Testis (tissue), 2 donors: ENCODE measurements at regions not wholly inside any gene's neighbourhood (a gene's known extent, or its start where the extent isn't known, plus 50 kb on each side); places are given as distances from the start of the nearest gene placed in this dataset.

Experiments
- CTCF ChIP-seq, 3 experiments: fragments of 450-650 bp in 2 of 3; fragments of 200-600 bp in 1 of 3; sonication (generic) in 1 of 3; IDR thresholded peaks; one replicate each; pipeline ENCODE4 v1.5.1; 2016 to 2019; ENCODE audit warnings: antibody characterized with exemption in 3 of 3, mild to moderate bottlenecking in 2 of 3, moderate library complexity in 1 of 3
- POLR2A ChIP-seq: fragments of 450-650 bp; IDR thresholded peaks from one replicate; pipeline ENCODE4 v1.6.1; 2017; ENCODE audit warnings: antibody characterized with exemption, mild to moderate bottlenecking, moderate library complexity

GRCh38 chr6:26246553-26246952, 118.4 kb upstream of the BTN3A2 start:
- TF ChIP-seq CTCF (IDR thresholded peaks at IDR 0.05) (no peak), POLR2A (no peak)
